T1000 (cell line): ENCODE measurements at regions not wholly inside any gene's neighbourhood (a gene's known extent, or its start where the extent isn't known, plus 50 kb on each side); places are given as distances from the start of the nearest gene placed in this dataset.
"Not testable (repeated sequence)": the region's sequence is repeated elsewhere in the genome, so short reads cannot be mapped to it uniquely, and the experiment has no call there.

Experiments used
- DNase-seq: peaks from one replicate; lab custom pipeline; 2025; ENCODE audit warnings: mixed read lengths; lab: John Stamatoyannopoulos, UW

DNA sequence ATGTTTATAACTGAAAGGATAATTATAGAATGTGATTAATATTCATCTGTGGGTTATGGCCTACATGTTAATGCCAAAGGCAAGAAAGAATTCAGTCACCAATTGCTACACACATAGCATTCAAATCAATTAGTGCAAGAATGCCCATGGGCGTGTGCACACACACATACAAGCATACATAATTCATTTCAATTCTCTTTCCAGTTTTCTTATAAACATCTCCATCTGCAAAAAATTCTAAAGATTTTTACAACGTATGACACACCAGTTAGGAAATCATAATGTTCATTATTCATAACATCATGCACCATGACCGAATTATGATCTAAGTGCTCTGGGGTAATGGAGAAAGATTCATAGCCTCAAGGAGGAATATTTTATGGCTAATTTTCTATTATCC is 111.0 kb upstream of the ADTRP start:
- DNase-seq = no peak

DNA sequence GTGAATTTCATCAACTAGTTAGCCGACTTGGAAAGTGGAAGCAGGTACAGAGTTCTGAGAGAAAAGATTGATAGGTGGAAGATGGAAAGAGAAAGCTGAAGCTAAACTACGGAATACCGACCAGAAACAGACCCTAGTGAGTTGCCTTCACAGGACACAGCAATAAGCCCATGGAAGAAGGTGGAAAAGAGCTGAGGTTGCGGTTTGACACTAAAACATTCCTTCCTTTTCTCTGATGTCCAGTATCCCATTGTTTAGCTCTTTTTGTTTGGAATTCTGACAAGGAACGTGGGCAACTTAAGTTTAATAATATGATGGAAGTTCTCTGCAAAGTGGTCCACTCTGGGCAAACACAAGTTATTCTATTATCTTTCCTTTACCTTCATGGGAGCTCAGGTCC is 110.1 kb upstream of the ADTRP start:
- DNase-seq = no peak

DNA sequence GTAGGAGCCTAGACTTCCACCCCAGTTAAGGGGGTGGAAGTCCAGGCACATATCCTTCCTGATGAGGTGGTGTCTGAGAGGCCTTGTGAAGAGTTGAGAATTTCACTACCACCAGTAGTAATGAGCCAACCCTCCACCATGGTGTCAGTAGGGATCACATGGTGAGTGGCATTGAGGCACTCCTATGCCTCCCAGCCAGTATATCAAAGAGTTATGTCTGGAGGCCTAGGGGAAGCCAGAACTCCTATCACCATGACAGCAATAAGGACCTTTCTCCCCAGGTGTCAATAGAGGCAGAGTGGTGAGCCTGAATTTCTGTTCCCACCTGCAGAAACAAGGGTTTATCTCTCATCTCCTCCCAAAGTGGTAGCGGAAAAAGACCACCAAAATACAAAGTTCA is 106.6 kb upstream of the ADTRP start:
- no peak for DNase-seq

DNA sequence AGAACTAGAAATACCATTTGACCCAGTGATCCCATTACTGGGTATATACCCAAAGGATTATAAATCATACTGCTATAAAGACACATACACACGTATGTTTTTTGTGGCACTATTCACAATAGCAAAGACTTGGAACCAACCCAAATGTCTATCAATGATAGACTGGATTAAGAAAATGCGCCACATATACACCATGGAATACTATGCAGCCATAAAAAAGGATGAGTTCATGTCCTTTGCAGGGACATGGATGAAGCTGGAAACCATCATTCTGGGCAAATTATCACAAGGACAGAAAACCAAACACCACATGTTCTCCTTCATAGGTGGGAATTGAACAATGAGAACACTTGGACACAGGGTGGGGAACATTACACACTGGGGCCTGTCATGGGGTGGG is 104.9 kb upstream of the ADTRP start:
- not testable (repeated sequence) for DNase-seq

DNA sequence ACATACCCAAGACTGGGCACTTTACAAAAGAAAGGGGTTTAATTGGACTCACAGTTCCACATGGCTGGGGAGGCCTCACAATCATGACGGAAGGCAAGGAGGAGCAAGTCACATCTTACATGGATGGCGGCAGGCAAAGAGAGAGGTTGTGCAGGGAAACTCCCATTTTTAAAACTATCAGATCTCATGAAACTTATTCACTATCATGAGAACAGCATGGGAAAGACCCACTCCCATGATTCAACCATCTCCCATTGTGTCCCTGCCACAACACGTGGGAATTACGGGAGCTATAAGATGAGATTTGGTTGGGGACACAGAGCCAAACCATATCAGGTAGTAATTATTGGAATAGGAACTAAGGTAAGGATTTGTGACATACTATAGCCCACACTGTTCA is 101.6 kb upstream of the ADTRP start:
- DNase-seq = not testable (repeated sequence)

DNA sequence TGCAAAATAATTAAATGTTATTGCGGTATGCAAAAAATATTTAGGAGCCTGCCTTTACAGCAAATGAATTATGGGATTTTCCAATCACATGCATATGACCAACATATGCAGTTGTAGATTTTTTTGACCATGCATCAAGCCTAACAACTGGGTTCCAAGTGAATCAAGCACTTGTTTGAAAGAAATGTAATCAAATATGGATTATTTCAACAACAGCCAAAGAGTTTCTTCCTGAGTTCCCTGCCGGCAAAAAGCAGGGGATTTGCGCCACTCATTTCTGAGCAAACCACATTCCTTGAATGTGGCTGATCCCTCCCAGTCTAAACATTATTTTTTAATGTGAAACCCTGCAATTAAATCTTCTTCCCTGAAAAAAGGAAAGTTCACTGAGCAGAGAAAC is 100.1 kb upstream of the ADTRP start:
- DNase-seq = no peak

DNA sequence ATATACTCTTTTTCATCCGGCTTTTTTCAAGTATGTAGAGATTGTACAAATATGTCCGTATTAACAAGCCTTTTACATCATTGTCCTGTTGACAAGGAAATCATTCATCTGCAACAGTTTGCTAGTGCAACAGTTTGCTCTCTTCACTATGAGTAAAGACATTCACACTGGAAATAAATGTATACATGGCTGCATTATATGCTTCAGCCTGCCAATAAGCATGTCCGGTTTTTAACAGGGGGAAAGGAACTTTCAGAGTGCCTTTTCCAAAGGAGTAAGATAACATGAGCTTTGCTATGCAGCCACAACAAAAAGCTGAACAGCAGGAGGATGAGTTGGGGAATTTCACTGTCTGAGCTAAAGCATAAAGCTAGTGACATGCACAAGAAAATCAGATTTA is 99.4 kb upstream of the ADTRP start:
- no peak for DNase-seq

DNA sequence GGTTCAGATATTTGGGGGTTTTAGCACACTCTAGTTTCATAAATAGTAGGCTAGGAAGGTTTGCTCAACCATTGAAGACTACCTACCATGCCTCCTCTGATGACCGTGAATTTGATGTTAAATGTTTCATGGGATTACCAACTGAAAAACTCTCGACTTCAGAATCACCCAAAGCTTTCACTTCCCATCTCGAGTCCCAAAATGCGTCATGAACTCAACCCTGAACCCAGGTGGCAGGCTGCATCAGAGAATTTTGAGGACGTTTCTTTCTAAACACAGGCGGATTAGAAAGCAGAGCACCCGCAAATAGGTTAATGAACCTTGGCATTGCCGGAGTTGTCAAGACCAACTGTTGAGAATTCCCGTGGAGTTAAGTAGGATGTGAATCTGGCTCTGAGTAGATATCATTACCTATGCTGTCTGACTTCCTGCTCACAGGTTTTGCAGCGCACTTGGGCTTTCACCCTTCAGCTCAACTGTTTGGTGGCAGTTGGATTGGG is 98.4 kb upstream of the ADTRP start:
- DNase-seq = no peak

DNA sequence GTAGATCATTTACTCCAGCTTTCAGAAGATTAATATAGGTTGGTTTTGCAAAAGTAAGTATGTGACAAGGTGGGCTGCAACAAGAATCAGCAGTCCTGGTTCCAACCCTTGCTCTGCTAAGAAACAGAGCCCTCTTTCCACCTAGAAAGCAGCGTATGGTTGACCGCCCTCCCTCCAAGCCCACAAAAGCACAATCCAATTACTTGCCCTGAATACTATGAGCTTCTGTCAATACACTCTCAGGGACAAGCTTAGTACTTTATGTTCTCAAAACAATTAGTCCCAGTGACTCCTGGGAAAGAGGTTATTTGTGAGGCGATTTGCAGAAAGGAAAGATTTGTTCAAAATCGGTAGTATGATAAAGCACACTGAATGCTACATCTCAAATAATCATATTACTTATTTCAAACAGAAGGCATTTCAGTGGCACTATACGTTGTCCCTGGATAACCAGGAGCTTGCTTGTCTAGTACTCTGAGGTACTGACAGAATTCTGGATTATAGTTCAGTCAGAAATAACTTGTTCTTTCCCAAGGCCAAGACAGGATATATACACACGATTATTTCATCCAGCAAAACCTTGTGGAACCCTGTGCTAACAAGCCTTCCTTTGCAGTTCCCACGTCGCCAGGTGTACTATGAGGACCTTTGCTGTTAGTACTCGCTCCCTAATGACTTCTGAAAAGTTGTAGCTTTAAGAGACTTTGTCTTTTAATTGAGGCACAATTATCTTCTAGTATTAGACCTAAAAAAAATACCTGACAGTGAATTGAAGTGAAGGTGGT is 96.9 kb upstream of the ADTRP start:
- DNase-seq = no peak

DNA sequence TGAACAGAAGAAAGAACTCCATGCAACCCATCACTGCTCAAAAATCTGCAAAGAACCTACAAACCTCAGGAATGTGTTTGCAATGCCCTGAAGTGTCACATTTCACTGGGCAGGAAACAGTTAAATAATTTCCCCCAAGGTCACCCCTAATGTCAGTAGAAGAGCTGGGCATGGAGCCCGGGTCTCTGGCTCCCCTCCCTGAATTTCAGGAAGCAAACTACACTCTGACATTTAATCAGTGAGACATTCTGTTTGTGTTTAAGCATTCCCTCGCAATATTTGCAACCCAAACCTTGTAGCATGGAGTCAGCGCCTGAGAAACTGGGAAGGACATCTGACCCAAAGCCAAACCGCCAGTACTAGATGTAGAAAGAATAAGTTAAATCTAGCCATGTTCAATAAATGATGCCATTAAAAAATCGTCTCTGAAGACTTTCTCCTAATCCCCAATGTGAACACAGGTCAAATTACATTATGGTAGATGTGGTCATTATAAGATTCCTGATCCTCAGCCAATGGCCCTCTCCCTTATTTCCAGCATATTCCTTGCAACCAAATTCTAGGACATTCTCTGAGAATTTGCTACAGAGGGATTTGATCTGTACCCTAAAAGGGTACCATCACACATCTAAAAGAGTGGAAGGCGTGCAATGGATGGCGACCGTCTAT is 91.2 kb upstream of the ADTRP start:
- no peak for DNase-seq

DNA sequence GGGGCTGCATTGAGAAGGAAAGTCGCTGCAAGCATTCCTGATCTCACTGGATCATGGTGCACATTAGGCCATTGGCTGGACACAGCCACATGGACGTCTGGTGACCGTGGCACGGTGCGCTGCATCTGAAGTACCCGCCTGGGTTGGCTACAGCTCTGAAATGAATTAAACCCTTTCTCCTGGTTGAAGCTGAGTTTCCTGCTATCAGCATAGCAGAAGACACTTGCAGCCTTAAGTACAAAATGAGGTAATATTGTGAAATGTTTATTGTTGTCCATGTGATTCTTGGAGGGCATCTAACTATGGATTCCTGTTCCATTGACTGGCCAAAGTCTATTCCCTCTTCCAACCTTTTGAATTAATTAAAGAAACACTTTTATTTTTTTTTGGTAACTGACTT is 89.8 kb upstream of the ADTRP start:
- DNase-seq = no peak

DNA sequence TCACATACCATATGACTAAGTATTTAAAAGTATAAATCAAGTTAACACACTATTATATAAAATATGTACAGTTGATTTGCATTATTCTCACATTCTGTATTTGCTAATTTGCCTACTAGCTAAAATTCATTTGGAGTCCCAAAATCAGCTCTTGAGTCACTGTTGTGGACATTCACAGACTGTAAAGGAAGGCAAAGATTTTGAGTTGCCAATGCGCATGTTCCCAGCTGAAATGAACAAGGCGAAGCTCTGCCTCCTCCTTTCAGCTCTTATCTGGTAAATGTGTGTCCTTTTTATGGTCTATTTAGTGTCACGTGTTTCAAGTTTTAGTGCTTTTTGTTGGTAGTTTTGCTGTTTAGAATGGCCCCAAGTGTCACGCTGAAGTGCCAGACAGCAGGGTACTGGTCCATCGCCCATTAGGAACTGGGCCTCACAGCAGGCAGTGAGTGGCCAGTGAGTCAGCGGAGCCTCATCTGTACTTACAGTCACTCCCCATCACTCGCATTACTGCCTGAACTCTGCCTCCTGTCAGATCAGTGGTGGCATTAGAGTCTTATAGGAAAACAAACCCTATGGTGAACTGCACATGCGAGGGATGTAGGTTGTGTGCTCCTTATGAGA is 87.2 kb upstream of the ADTRP start:
- peak; percentile 16 for DNase-seq

DNA sequence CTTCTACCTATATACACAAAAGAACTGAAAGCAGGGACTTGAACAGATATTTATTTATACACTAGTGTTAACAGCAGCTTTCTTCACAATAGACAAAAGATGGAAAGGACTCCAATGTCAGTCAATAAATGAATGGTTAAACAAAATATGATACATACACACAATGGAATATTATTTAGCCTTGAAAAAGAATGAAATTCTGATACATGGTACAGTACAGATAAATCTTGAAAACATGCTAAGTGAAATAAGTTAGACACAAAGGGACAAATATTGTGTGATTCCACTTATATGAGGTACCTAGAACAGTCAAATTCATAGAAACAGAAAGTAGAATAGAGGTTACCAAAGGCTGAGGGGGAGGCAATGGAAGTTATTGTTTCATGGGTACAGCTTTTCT is 79.8 kb upstream of the ADTRP start:
- no peak for DNase-seq

DNA sequence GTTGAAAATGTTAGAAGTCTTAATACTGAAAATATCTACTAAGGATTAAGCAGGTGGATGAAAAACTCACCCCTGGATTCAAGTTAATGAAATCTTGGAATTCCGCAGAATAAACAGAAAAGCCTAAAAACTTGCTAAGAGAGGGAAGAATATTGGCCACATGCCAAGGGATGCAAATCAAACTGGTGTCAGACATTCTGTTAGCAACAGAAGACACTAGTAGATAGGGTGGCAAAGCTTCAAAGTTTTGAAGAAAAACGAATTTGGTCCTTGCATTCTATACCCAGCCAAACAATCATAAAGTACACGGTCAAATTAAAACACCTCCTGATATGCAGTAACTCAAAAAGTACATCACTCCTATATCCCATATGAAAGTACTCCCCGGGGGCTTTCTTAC is 77.1 kb upstream of the ADTRP start:
- DNase-seq = no peak

DNA sequence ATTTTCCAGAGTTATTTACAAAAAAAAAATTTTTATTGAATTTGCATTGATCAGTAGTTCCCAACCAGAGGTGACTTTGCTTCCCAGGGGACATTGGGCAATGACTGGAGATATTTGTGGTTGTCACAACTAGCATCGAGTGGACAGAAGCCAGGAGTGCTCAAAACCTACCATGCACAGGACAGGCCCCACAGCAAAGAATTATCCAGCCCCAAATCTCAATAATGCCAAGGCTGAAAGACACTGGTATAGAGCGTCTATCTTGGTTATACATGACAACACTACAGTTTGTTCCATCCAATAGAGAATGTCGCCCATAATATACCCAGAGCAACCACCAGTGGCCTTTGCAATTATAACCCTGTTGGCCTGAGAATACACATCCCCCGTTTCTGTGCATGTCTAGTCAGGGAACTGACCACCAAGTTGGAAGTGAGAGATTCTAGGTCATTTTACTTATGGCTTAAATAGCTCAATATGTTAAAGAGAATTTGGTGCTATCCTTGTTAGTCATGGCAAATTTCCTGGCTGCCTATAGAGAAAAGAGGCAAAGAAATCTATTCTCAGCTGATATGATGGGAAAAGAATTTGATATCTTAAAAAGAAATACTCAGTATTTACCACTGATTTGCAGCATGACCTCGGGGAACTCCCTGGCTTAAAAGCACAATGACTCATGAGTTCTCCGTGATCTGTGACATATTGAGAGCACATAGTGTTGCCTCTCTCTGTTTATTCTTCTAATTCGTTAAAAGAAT is 76.0 kb upstream of the ADTRP start:
- no peak for DNase-seq

DNA sequence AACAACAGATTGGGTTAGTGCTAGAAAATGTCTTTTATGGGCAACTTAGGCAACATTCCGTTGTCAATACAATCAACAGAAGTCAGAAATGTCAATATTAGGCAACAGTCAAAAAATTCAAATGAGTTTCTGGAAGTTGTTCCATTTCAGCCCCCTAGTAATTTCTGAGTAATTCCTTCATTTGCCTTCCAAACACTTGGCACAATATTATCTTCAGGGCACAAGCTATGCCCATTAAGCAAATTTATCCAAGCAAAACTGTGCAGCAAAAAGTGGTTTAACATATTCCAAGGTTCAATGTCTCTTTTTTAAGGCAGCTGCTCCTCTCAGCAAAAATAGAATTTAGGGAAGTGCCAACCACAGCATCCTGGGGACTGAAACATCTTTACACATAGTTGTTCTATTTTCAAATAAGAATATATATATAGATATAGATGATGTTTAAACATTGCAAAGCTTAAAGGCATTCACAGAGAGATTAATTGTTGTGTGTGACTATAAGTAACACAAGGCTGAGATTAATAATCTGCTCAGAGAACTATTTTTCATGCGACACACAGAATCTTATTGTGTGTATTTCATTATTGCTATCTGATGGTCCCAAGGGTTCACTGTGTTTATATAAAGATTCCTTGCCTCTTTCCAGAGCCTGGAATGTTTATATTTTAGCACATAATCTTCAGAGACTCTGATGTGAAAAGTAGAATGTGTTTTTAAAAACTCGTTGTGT is 75.2 kb upstream of the ADTRP start:
- no peak for DNase-seq

DNA sequence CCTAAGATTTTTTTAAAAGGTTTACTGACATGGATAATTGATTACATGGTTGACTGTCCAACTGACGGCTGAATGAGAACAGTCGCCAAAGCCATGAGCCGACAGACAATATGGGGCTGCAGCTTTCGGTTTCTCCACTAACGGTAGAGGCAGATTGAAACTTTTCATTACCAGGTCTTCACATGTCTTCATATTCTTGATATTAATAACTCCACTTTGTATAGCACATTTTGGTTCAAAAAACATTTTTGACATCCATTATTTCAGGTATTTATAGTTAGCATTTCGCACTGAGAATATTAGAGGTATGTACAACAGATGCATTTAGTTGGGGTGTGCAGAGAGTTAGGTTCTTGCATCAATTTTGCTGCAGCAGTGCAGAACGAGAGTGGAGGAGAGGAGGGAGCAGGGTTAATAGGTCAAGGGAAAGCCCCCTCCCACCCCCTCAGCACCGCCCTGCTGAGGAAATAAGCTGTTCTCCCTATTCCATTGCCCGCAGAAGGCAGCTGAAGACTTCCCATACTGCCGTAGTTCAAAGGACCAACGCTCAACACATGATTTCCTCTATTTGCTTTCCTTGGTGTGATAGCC is 73.6 kb upstream of the ADTRP start:
- no peak for DNase-seq

DNA sequence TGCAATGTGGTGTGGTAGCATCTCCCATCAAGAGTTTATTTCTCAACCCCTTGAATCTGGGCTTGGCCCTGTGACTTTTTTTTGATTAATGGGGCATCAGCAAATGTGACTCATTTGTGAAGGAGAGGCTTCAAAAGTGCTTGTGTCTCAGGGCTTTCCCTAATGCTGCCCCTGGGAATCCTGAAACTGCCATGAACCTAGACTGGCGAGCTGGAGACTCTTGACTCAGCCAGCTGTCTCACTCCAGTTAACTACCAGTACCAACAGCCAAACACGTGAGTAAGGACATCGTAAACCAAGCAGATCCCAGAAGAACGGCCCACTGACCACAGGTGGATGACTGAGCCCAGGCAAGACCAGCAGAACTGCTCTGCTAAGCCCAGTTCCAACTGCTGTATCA is 72.8 kb upstream of the ADTRP start:
- DNase-seq = peak; percentile 82

DNA sequence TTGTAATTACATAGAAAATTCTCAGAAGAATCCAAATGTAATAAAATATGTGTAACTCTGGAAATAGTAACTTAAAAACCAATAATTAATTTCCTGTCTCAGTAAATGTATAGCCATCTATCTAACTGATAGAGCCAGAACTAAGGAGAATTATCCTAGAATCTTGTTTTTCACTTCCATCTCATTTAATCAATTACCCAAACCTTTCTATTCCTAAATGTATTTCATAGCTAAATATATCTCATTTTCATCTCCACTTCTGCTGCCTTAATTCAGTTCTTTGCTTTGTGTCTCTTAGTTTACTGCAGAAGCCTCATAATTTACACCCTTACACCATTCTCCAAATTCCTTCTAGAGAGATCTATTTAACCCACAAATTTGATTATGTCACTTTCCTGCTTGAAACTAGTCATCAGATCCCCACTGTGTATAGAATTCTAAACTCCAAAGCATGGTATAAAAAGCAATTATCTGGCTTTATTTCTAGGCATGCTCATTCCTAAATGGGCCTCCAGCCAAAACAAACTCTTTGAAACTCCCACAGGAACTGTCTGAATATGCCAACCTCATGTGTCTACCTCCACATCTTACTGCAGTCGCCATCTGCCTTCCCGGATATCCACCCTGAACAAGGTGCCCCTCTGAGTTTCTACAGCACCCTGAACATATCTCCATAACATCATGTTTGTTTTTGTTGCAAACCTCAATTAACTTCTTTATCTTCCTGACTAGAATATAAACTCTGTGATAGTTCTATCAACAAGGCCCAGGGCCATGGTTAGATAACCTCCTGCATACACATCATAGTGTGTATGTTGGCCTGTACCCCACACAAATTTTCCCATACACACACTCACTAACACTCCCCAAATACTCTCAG is 70.5 kb upstream of the ADTRP start:
- DNase-seq = no peak

DNA sequence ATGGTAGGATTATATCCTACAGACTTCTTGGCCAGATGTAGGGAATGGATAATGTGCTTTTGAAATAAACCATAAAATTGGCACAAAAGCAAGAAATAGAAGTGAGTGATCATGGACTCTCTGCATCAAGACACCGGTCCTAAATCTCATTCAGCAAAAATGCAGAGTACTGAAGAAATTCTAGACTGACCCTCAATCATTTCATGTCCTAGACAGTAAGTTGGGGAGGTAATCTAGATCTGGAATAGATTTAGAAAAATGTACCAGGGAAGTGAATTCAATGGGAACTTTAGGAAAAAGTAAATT is 69.7 kb upstream of the ADTRP start:
- DNase-seq = no peak
